Natural killer cell (primary cell): ENCODE measurements at regions not wholly inside any gene's neighbourhood (a gene's known extent, or its start where the extent isn't known, plus 50 kb on each side); places are given as distances from the start of the nearest gene placed in this dataset.
"Not testable (repeated sequence)": the region's sequence is repeated elsewhere in the genome, so short reads cannot be mapped to it uniquely, and the experiment has no call there.

Experiments used
- ATAC-seq, 3 donors: fragments of 150-1000 bp in 2 of 3; fragments of 200-7000 bp in 1 of 3; cut with Tn5 transposase; 1 replicate in 1 of 3; 2 replicates in 2 of 3; pipeline ENCODE4 v1.10.0; 2021; ENCODE audit warnings: mild to moderate bottlenecking in 2 of 3, moderate library complexity in 2 of 3
- DNase-seq, 2 donors: peaks; one replicate each; pipeline versions ENCODE4 v3.0.0 to v3.0.0-alpha.2; 2013 to 2021; ENCODE audit warnings: mixed read lengths in 1 of 2
- H3K27ac ChIP-seq: one replicate; pipeline ENCODE4 v1.5.1; 2013; ENCODE audit warnings: mild to moderate bottlenecking, low read length
- H3K27me3 ChIP-seq: one replicate; pipeline ENCODE4 v1.6.1; 2013; ENCODE audit warnings: low read length; ENCODE audit not compliant: control insufficient read depth, insufficient read depth
- H3K36me3 ChIP-seq: one replicate; pipeline ENCODE4 v1.6.1; 2013; ENCODE audit warnings: low read length; ENCODE audit not compliant: control insufficient read depth, insufficient read depth
- H3K4me1 ChIP-seq: one replicate; pipeline ENCODE4 v1.6.1; 2013; ENCODE audit warnings: low read length; ENCODE audit not compliant: control insufficient read depth, insufficient read depth
- H3K4me3 ChIP-seq: one replicate; pipeline ENCODE4 v1.5.1; 2013; ENCODE audit warnings: low read length
- H3K9me3 ChIP-seq: one replicate; pipeline ENCODE4 v1.6.1; 2013; ENCODE audit warnings: low read length; ENCODE audit not compliant: control insufficient read depth, insufficient read depth
- H3K27ac Mint-ChIP-seq, 2 donors: one replicate each; pipeline ENCODE4 v1.8.0; 2022; ENCODE audit warnings: mild to moderate bottlenecking in 2 of 2, mixed read lengths in 2 of 2, moderate library complexity in 1 of 2
- H3K27me3 Mint-ChIP-seq, 2 donors: one replicate each; pipeline ENCODE4 v1.8.0; 2022; ENCODE audit warnings: low read depth in 2 of 2, mixed read lengths in 2 of 2
- H3K36me3 Mint-ChIP-seq: one replicate; pipeline ENCODE4 v1.8.0; 2022; ENCODE audit warnings: mixed read lengths
- H3K4me1 Mint-ChIP-seq, 2 donors: one replicate each; pipeline ENCODE4 v1.8.0; 2022; ENCODE audit warnings: mixed read lengths in 2 of 2
- H3K4me3 Mint-ChIP-seq: one replicate; pipeline ENCODE4 v1.8.0; 2022; ENCODE audit warnings: mild to moderate bottlenecking, moderate library complexity, mixed read lengths
- H3K9me3 Mint-ChIP-seq, 2 donors: one replicate each; pipeline ENCODE4 v1.8.0; 2022; ENCODE audit warnings: mixed read lengths in 2 of 2
- CTCF ChIP-seq: fragments of 200-600 bp; IDR thresholded peaks from one replicate; pipeline ENCODE4 v1.8.0; 2022; ENCODE audit warnings: antibody characterized with exemption
- WGBS: methylation state at CpG from one replicate; pipeline ENCODE4 v1.1.7; 2013; ENCODE audit warnings: missing lambda C conversion rate; ENCODE audit not compliant: insufficient coverage; 5-methylcytosine and 5-hydroxymethylcytosine counted together
- intact Hi-C: fragments of 100-400 bp; cut with micrococcal nuclease; formaldehyde crosslinking; loops from one replicate; pipeline ENCODE4 v1.14.2; 2022

GRCh38 chr12:107864235-107864634, 89.7 kb downstream of the ASCL4 start:
- no peak for ATAC-seq
- Mint-ChIP-seq H3K36me3 (no peaks in the 10 kb centered on the region), H3K9me3 (no peaks in the 10 kb centered on the region), H3K4me1 (peaks cover 0 to 5% of the 10 kb centered on the region in 2 donors), H3K27ac (no peak overlapping the region), H3K4me3 (no peak overlapping the region), H3K27me3 (peaks cover 52 to 78% of the 10 kb centered on the region in 2 donors)
- DNase-seq: no peak
- 36% methylated on average over 33 of the region's 33 CpGs for WGBS
- no peaks in the 10 kb centered on the region for H3K9me3 ChIP-seq
- H3K4me1 ChIP-seq: no peaks in the 10 kb centered on the region
- H3K36me3 ChIP-seq: no peaks in the 10 kb centered on the region
- H3K4me3 ChIP-seq: no peak overlapping the region
- peaks cover 14% of the 10 kb centered on the region for H3K27me3 ChIP-seq
- intact Hi-C loops: no loop called here
- no peak overlapping the region for H3K27ac ChIP-seq
- no peak for TF ChIP-seq CTCF

GRCh38 chr12:107864727-107865126, 90.2 kb downstream of the ASCL4 start:
- H3K27ac ChIP-seq, H3K27ac Mint-ChIP-seq, intact Hi-C loops, H3K36me3 ChIP-seq, H3K36me3 Mint-ChIP-seq, H3K9me3 ChIP-seq, ATAC-seq, H3K4me1 Mint-ChIP-seq, H3K4me3 Mint-ChIP-seq, H3K4me3 ChIP-seq, H3K4me1 ChIP-seq, H3K9me3 Mint-ChIP-seq, DNase-seq: not testable (repeated sequence)
- H3K27me3 ChIP-seq: peaks cover 14% of the 10 kb centered on the region
- 79% methylated on average over 12 of the region's 12 CpGs for WGBS
- H3K27me3 Mint-ChIP-seq: peaks cover 53 to 77% of the 10 kb centered on the region in 2 donors

GRCh38 chr12:107873223-107873622, 98.7 kb downstream of the ASCL4 start:
- H3K27me3 Mint-ChIP-seq: peaks cover 13 to 30% of the 10 kb centered on the region in 2 donors
- ATAC-seq (peak in 1 of 3 donors; percentile 36), DNase-seq (no peak)
- no peak for TF ChIP-seq CTCF
- H3K36me3 Mint-ChIP-seq: no peaks in the 10 kb centered on the region
- 61% methylated on average over 14 of the region's 14 CpGs for WGBS
- H3K27ac Mint-ChIP-seq: no peak overlapping the region
- Histone ChIP-seq H3K27ac (no peak overlapping the region), H3K4me1 (no peaks in the 10 kb centered on the region), H3K4me3 (no peak overlapping the region), H3K9me3 (no peaks in the 10 kb centered on the region), H3K27me3 (peaks cover under 1% of the 10 kb centered on the region), H3K36me3 (no peaks in the 10 kb centered on the region)
- H3K4me3 Mint-ChIP-seq: no peak overlapping the region
- no peaks in the 10 kb centered on the region for H3K4me1 Mint-ChIP-seq
- intact Hi-C loops: no loop called here
- H3K9me3 Mint-ChIP-seq: no peaks in the 10 kb centered on the region

GRCh38 chr12:107875786-107876185, 101.3 kb downstream of the ASCL4 start:
- intact Hi-C loops: no loop called here
- Histone ChIP-seq H3K27me3 (no peaks in the 10 kb centered on the region), H3K4me3 (no peak overlapping the region), H3K36me3 (no peaks in the 10 kb centered on the region), H3K9me3 (no peaks in the 10 kb centered on the region), H3K4me1 (no peaks in the 10 kb centered on the region), H3K27ac (no peak overlapping the region)
- Mint-ChIP-seq H3K9me3 (no peaks in the 10 kb centered on the region), H3K27me3 (peaks cover 11 to 25% of the 10 kb centered on the region in 2 donors), H3K36me3 (no peaks in the 10 kb centered on the region), H3K27ac (no peak overlapping the region), H3K4me3 (no peak overlapping the region), H3K4me1 (no peaks in the 10 kb centered on the region)
- ATAC-seq (no peak), DNase-seq (no peak)
- no peak for TF ChIP-seq CTCF
- WGBS: 70% methylated on average over 5 of the region's 7 CpGs
